ENCODE measurements at regions not wholly inside any gene's neighbourhood (a gene's known extent, or its start where the extent isn't known, plus 50 kb on each side); places are given as distances from the start of the nearest gene placed in this dataset.
"Not testable (repeated sequence)": the region's sequence is repeated elsewhere in the genome, so short reads cannot be mapped to it uniquely, and the experiment has no call there.

GRCh38 chr12:32981139-32981538 is 84.6 kb upstream of the PKP2 start:
- Mint-ChIP-seq H3K36me3 (no peaks in the 10 kb centered on the region), H3K4me1 (no peaks in the 10 kb centered on the region), H3K9me3 (no peaks in the 10 kb centered on the region), H3K4me3 (no peak overlapping the region), H3K27me3 (peaks cover 3 to 6% of the 10 kb centered on the region in 2 donors), H3K27ac (no peak overlapping the region)
- CTCF ChIA-PET, result no interaction called here
- no peaks in the 10 kb centered on the region for H3K27me3 ChIP-seq (replicated peaks in 1 of 2; ENCODE audit: control insufficient read depth in 2 of 2, extremely low read depth in 1 of 2, insufficient read depth in 2 of 2, low read length in 1 of 2)
- WGBS (ENCODE audit: insufficient coverage), result no CpG with 5 or more reads among the region's 4 CpGs
- no peak for DNase-seq
- no peaks in the 10 kb centered on the region for H3K4me1 ChIP-seq (ENCODE audit: control insufficient read depth in 1 of 2, extremely low read depth in 1 of 2, insufficient read depth in 2 of 2, low read length in 2 of 2)
- POLR2A ChIA-PET, result interaction anchor here in 1 of 2 donors (0.6 kb wide), 1 partner anchor 980 kb away, joined by 3 read pairs; no protein-coding TSS in a partner anchor
- no peak overlapping the region for H3K27ac ChIP-seq (ENCODE audit: low read length)
- H3K9me3 ChIP-seq, result no peaks in the 10 kb centered on the region
- no peak for ATAC-seq (replicated peaks in 1 of 4)
- no peak overlapping the region for H3K4me3 ChIP-seq (ENCODE audit: control insufficient read depth in 1 of 2, extremely low read depth in 1 of 2, low read length in 1 of 2)
- no peaks in the 10 kb centered on the region for H3K36me3 ChIP-seq (ENCODE audit: control insufficient read depth in 2 of 2, extremely low read depth in 1 of 2, insufficient read depth in 1 of 2, low read length in 1 of 2)

DNA sequence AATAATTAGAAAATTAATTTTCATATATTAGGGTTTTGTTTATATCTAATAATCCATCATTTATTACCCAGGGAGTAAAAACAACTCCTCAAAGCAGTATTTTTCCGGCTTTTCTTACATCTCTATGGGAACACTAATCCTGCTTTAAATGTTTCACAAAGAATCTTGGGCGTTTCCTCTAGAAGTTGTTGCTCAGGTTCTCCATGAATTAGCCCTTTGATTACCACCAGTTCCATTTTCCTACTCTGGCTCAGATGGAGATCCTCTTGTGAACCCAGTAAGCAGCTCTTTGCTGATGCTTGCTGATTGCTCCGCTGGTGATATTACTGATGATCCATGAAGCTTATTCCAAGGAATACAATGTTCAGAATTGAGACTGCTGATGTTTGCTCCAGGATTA is 78.5 kb upstream of the PKP2 start:
- no peak overlapping the region for H3K27ac Mint-ChIP-seq
- Histone ChIP-seq H3K9me3 (no peaks in the 10 kb centered on the region), H3K27ac (ENCODE audit: low read length) (no peak overlapping the region), H3K36me3 (ENCODE audit: control insufficient read depth in 2 of 2, extremely low read depth in 1 of 2, insufficient read depth in 1 of 2, low read length in 1 of 2) (no peaks in the 10 kb centered on the region), H3K4me3 (ENCODE audit: control insufficient read depth in 1 of 2, extremely low read depth in 1 of 2, low read length in 1 of 2) (no peak overlapping the region), H3K27me3 (replicated peaks in 1 of 2; ENCODE audit: control insufficient read depth in 2 of 2, extremely low read depth in 1 of 2, insufficient read depth in 2 of 2, low read length in 1 of 2) (no peaks in the 10 kb centered on the region), H3K4me1 (ENCODE audit: control insufficient read depth in 1 of 2, extremely low read depth in 1 of 2, insufficient read depth in 2 of 2, low read length in 2 of 2) (no peaks in the 10 kb centered on the region)
- no peaks in the 10 kb centered on the region for H3K4me1 Mint-ChIP-seq
- POLR2A ChIA-PET, result no interaction called here
- no peaks in the 10 kb centered on the region for H3K27me3 Mint-ChIP-seq
- ATAC-seq (replicated peaks in 1 of 4), result no peak
- H3K36me3 Mint-ChIP-seq, result no peaks in the 10 kb centered on the region
- no peaks in the 10 kb centered on the region for H3K9me3 Mint-ChIP-seq
- WGBS (ENCODE audit: insufficient coverage), result 71% methylated on average over 1 of the region's 3 CpGs
- no peak overlapping the region for H3K4me3 Mint-ChIP-seq
- DNase-seq, result no peak
- CTCF ChIA-PET, result no interaction called here

DNA sequence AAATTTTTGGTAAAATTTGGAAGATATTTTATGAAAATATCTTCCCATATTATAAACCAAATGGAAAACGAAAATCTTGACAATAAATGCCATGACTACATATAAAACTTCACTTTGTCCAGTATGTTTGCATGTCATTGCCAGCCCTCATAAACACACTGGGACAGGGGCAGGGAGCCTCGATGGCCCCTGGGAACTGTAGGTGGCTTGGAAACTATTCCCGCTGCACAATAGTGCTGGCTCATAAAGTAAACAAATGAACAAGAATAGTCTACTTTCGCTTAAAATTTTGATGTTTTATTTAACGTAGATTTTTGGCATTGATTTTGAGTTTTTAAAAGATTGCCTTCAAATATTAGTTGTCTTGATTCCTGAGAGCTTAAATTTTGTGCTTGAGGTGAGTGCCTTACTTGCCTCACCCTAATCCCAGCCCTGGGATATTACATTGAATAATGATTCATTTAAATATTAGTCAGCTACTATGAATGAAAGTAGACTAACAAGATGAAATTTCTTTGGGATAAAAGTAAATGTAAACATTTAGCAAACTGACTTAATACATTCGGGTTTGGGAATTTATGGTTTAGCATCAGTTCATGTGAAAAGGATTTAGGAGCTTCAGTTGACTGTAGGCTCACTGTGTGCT is 74.0 kb upstream of the PKP2 start:
- Histone ChIP-seq H3K27me3 (replicated peaks in 1 of 2; ENCODE audit: control insufficient read depth in 2 of 2, extremely low read depth in 1 of 2, insufficient read depth in 2 of 2, low read length in 1 of 2) (peaks cover 0 to 2% of the 10 kb centered on the region in 2 experiments), H3K4me3 (ENCODE audit: control insufficient read depth in 1 of 2, extremely low read depth in 1 of 2, low read length in 1 of 2) (no peak overlapping the region), H3K4me1 (ENCODE audit: control insufficient read depth in 1 of 2, extremely low read depth in 1 of 2, insufficient read depth in 2 of 2, low read length in 2 of 2) (no peaks in the 10 kb centered on the region), H3K27ac (ENCODE audit: low read length) (no peak overlapping the region), H3K36me3 (ENCODE audit: control insufficient read depth in 2 of 2, extremely low read depth in 1 of 2, insufficient read depth in 1 of 2, low read length in 1 of 2) (no peaks in the 10 kb centered on the region), H3K9me3 (no peaks in the 10 kb centered on the region)
- no peak for ATAC-seq (replicated peaks in 1 of 4)
- 20% methylated on average over 1 of the region's 6 CpGs for WGBS (ENCODE audit: insufficient coverage)
- no peak for DNase-seq
- Mint-ChIP-seq H3K27ac (no peak overlapping the region), H3K36me3 (no peaks in the 10 kb centered on the region), H3K9me3 (no peaks in the 10 kb centered on the region), H3K4me1 (no peaks in the 10 kb centered on the region), H3K27me3 (peaks cover 0 to 3% of the 10 kb centered on the region in 2 donors), H3K4me3 (no peak overlapping the region)
- ChIA-PET POLR2A (interaction anchor here in 1 of 2 donors (0.5 kb wide), 1 partner anchor 62 kb away, joined by 4 read pairs; no protein-coding TSS in a partner anchor), CTCF (interaction anchor here (0.6 to 0.7 kb wide), 2 partner anchors 115 to 1134 kb away, joined by 3 to 4 read pairs; no protein-coding TSS in a partner anchor)

GRCh38 chr12:32964981-32965585 is 68.5 kb upstream of the PKP2 start:
- Mint-ChIP-seq H3K4me1 (no peaks in the 10 kb centered on the region), H3K4me3 (no peak overlapping the region), H3K9me3 (peaks cover 0 to 5% (median 0%) of the 10 kb centered on the region in 3 donors), H3K36me3 (no peaks in the 10 kb centered on the region), H3K27ac (no peak overlapping the region), H3K27me3 (peaks cover 0 to 3% of the 10 kb centered on the region in 2 donors)
- WGBS (ENCODE audit: insufficient coverage), result no CpG with 5 or more reads among the region's 9 CpGs
- Histone ChIP-seq H3K27ac (ENCODE audit: low read length) (no peak overlapping the region), H3K4me3 (ENCODE audit: control insufficient read depth in 1 of 2, extremely low read depth in 1 of 2, low read length in 1 of 2) (no peak overlapping the region), H3K27me3 (replicated peaks in 1 of 2; ENCODE audit: control insufficient read depth in 2 of 2, extremely low read depth in 1 of 2, insufficient read depth in 2 of 2, low read length in 1 of 2) (peaks cover 0 to 2% of the 10 kb centered on the region in 2 experiments), H3K36me3 (ENCODE audit: control insufficient read depth in 2 of 2, extremely low read depth in 1 of 2, insufficient read depth in 1 of 2, low read length in 1 of 2) (no peaks in the 10 kb centered on the region), H3K4me1 (ENCODE audit: control insufficient read depth in 1 of 2, extremely low read depth in 1 of 2, insufficient read depth in 2 of 2, low read length in 2 of 2) (no peaks in the 10 kb centered on the region), H3K9me3 (no peaks in the 10 kb centered on the region)
- ATAC-seq (replicated peaks in 1 of 4), result no peak
- ChIA-PET CTCF (no interaction called here), POLR2A (no interaction called here)
- DNase-seq, result no peak

DNA sequence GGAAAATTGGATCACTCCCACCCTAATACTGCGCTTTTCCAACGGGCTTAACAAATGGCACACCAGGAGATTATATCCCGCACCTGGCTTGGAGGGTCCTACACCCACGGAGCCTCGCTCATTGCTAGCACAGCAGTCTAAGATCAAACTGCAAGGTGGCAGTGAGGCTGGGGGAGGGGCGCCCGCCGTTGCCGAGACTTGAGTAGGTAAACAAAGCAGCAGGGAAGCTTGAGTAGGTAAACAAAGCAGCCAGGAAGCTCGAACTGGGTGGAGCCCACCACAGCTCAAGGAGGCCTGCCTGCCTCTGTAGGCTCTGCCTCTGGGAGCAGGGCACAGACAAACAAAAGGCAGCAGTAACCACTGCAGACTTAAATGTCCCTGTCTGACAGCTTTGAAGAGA is 59.8 kb upstream of the PKP2 start:
- POLR2A ChIA-PET; ATAC-seq (replicated peaks in 1 of 4); H3K4me3 Mint-ChIP-seq; H3K9me3 Mint-ChIP-seq; H3K4me3 ChIP-seq (ENCODE audit: control insufficient read depth in 1 of 2, extremely low read depth in 1 of 2, low read length in 1 of 2); H3K27ac Mint-ChIP-seq; H3K4me1 ChIP-seq (ENCODE audit: control insufficient read depth in 1 of 2, extremely low read depth in 1 of 2, insufficient read depth in 2 of 2, low read length in 2 of 2); H3K4me1 Mint-ChIP-seq; CTCF ChIA-PET; H3K27ac ChIP-seq (ENCODE audit: low read length); H3K27me3 ChIP-seq (replicated peaks in 1 of 2; ENCODE audit: control insufficient read depth in 2 of 2, extremely low read depth in 1 of 2, insufficient read depth in 2 of 2, low read length in 1 of 2); H3K36me3 ChIP-seq (ENCODE audit: control insufficient read depth in 2 of 2, extremely low read depth in 1 of 2, insufficient read depth in 1 of 2, low read length in 1 of 2); DNase-seq; H3K9me3 ChIP-seq; H3K36me3 Mint-ChIP-seq; H3K27me3 Mint-ChIP-seq: not testable (repeated sequence)
- 75% methylated on average over 7 of the region's 10 CpGs for whole genome bisulfite sequencing (ENCODE audit: insufficient coverage)

DNA sequence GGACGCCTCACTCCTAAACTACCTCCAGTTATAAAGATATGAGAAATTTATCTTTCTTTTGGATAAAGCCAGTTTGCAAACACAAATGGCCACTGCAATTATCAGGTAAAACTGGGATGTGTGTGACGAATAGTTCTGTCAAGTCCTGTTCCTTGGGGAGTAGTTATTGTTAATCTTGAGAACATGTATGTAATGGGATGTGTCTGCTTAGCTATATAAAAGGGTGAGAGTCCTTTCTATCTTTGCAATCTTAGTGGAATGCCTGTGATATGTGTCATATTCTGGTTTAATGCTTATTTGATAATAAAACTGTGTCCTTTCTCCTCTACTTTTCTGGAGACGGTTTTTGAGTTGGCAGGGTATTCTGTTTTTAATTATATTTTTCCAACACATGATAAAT is 56.1 kb upstream of the PKP2 start:
- DNase-seq, result no peak
- no peak overlapping the region for H3K27ac ChIP-seq (ENCODE audit: low read length)
- ChIA-PET POLR2A (no interaction called here), CTCF (no interaction called here)
- no peaks in the 10 kb centered on the region for H3K27me3 ChIP-seq (replicated peaks in 1 of 2; ENCODE audit: control insufficient read depth in 2 of 2, extremely low read depth in 1 of 2, insufficient read depth in 2 of 2, low read length in 1 of 2)
- H3K4me1 ChIP-seq (ENCODE audit: control insufficient read depth in 1 of 2, extremely low read depth in 1 of 2, insufficient read depth in 2 of 2, low read length in 2 of 2), result no peaks in the 10 kb centered on the region
- no peaks in the 10 kb centered on the region for H3K9me3 ChIP-seq
- no peak overlapping the region for H3K4me3 ChIP-seq (ENCODE audit: control insufficient read depth in 1 of 2, extremely low read depth in 1 of 2, low read length in 1 of 2)
- H3K36me3 ChIP-seq (ENCODE audit: control insufficient read depth in 2 of 2, extremely low read depth in 1 of 2, insufficient read depth in 1 of 2, low read length in 1 of 2), result no peaks in the 10 kb centered on the region
- H3K36me3 Mint-ChIP-seq, result no peaks in the 10 kb centered on the region
- WGBS (ENCODE audit: insufficient coverage), result 80% methylated on average over 1 of the region's 3 CpGs
- H3K4me1 Mint-ChIP-seq, result no peaks in the 10 kb centered on the region
- H3K27ac Mint-ChIP-seq, result no peak overlapping the region
- no peak for ATAC-seq (replicated peaks in 1 of 4)
- peaks cover 0 to 5% (median 4%) of the 10 kb centered on the region in 3 donors for H3K9me3 Mint-ChIP-seq
- H3K4me3 Mint-ChIP-seq, result no peak overlapping the region
- no peaks in the 10 kb centered on the region for H3K27me3 Mint-ChIP-seq

All from T-cell (primary cell).